ENCODE measurements at regions not wholly inside any gene's neighbourhood (a gene's known extent, or its start where the extent isn't known, plus 50 kb on each side); places are given as distances from the start of the nearest gene placed in this dataset.

DNA sequence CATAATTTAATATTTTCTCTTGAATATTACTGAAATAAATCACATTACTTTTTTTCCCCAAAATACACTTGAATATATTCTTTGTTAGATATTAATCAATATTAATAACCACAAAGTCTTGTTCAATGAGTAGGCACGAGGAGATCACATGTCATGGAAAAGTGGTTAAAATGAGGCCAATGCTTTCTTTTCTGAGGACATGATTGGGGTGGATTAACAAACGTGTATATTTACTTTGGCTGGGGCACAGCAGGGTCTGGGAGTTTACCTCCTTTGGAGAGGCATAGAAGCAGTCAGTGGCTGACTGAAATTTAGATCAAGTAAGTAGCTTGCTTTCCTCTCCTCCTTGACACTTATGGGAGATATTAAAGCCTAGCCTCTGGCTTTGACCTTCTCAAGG, 664.3 kb upstream of the B3GALT2 start:
- TF ChIP-seq, protein P1, sequence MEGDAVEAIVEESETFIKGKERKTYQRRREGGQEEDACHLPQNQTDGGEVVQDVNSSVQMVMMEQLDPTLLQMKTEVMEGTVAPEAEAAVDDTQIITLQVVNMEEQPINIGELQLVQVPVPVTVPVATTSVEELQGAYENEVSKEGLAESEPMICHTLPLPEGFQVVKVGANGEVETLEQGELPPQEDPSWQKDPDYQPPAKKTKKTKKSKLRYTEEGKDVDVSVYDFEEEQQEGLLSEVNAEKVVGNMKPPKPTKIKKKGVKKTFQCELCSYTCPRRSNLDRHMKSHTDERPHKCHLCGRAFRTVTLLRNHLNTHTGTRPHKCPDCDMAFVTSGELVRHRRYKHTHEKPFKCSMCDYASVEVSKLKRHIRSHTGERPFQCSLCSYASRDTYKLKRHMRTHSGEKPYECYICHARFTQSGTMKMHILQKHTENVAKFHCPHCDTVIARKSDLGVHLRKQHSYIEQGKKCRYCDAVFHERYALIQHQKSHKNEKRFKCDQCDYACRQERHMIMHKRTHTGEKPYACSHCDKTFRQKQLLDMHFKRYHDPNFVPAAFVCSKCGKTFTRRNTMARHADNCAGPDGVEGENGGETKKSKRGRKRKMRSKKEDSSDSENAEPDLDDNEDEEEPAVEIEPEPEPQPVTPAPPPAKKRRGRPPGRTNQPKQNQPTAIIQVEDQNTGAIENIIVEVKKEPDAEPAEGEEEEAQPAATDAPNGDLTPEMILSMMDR (IDR thresholded peaks at IDR 0.05) = no peak
- TF ChIP-seq EZH2phosphoT487 (IDR thresholded peaks at IDR 0.05) = no peak

Measured in neural progenitor cell (in vitro differentiated cells).